ENCODE measurements at regions not wholly inside any gene's neighbourhood (a gene's known extent, or its start where the extent isn't known, plus 50 kb on each side); places are given as distances from the start of the nearest gene placed in this dataset.

- TF ChIP-seq, protein P1, sequence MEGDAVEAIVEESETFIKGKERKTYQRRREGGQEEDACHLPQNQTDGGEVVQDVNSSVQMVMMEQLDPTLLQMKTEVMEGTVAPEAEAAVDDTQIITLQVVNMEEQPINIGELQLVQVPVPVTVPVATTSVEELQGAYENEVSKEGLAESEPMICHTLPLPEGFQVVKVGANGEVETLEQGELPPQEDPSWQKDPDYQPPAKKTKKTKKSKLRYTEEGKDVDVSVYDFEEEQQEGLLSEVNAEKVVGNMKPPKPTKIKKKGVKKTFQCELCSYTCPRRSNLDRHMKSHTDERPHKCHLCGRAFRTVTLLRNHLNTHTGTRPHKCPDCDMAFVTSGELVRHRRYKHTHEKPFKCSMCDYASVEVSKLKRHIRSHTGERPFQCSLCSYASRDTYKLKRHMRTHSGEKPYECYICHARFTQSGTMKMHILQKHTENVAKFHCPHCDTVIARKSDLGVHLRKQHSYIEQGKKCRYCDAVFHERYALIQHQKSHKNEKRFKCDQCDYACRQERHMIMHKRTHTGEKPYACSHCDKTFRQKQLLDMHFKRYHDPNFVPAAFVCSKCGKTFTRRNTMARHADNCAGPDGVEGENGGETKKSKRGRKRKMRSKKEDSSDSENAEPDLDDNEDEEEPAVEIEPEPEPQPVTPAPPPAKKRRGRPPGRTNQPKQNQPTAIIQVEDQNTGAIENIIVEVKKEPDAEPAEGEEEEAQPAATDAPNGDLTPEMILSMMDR (IDR thresholded peaks at IDR 0.05 in 4 of 5, conservative IDR thresholded peaks at IDR 0.05 in 1 of 5), result no peak
- TF ChIP-seq POLR2A (IDR thresholded peaks at IDR 0.05), result no peak
These were observed 827.1 kb upstream of the B3GALT2 start for GRCh38 chr1:194013561-194013960.
